ENCODE measurements at regions not wholly inside any gene's neighbourhood (a gene's known extent, or its start where the extent isn't known, plus 50 kb on each side); places are given as distances from the start of the nearest gene placed in this dataset.
"Not testable (repeated sequence)": the region's sequence is repeated elsewhere in the genome, so short reads cannot be mapped to it uniquely, and the experiment has no call there.

- no peak for DNase-seq
Measured at GRCh38 chr18:41899535-41899934, 55.5 kb upstream of the PIK3C3 start.

GRCh38 chr18:41893432-41893831 lies 61.6 kb upstream of the PIK3C3 start:
- no peak for DNase-seq

- no peak for DNase-seq
Measured at GRCh38 chr18:41887100-41887499, 67.9 kb upstream of the PIK3C3 start.

GRCh38 chr18:41886126-41886807 lies 68.8 kb upstream of the PIK3C3 start:
- no peak for DNase-seq

- DNase-seq, result no peak
Measured at GRCh38 chr18:41881285-41881684, 73.7 kb upstream of the PIK3C3 start.

GRCh38 chr18:41879256-41879655 lies 75.8 kb upstream of the PIK3C3 start:
- DNase-seq, result no peak

GRCh38 chr18:41875094-41875780 lies 79.8 kb upstream of the PIK3C3 start:
- DNase-seq, result no peak

GRCh38 chr18:41873730-41874129 lies 81.3 kb upstream of the PIK3C3 start:
- DNase-seq, result no peak

GRCh38 chr18:41872206-41872605 lies 82.8 kb upstream of the PIK3C3 start:
- no peak for DNase-seq

GRCh38 chr18:41871229-41872000 lies 83.6 kb upstream of the PIK3C3 start:
- no peak for DNase-seq

GRCh38 chr18:41870817-41871216 lies 84.2 kb upstream of the PIK3C3 start:
- no peak for DNase-seq

- DNase-seq, result no peak
Measured at GRCh38 chr18:41870191-41870590, 84.8 kb upstream of the PIK3C3 start.

GRCh38 chr18:41865796-41866195 lies 89.2 kb upstream of the PIK3C3 start:
- not testable (repeated sequence) for DNase-seq

GRCh38 chr18:41864216-41864615 lies 90.8 kb upstream of the PIK3C3 start:
- DNase-seq, result no peak

GRCh38 chr18:41862921-41863320 lies 92.1 kb upstream of the PIK3C3 start:
- DNase-seq, result no peak

- no peak for DNase-seq
Measured at GRCh38 chr18:41860987-41861386, 94.0 kb upstream of the PIK3C3 start.

- no peak for DNase-seq
Measured at GRCh38 chr18:41858761-41859555, 96.1 kb upstream of the PIK3C3 start.

GRCh38 chr18:41853280-41853679 lies 101.8 kb upstream of the PIK3C3 start:
- no peak for DNase-seq

- DNase-seq, result no peak
Measured at GRCh38 chr18:41850781-41851180, 104.3 kb upstream of the PIK3C3 start.

- no peak for DNase-seq
Measured at GRCh38 chr18:41849632-41850031, 105.4 kb upstream of the PIK3C3 start.

- no peak for DNase-seq
Measured at GRCh38 chr18:41845563-41845962, 109.5 kb upstream of the PIK3C3 start.

GRCh38 chr18:41842886-41843285 lies 112.1 kb upstream of the PIK3C3 start:
- DNase-seq, result no peak
